ENCODE measurements at regions not wholly inside any gene's neighbourhood (a gene's known extent, or its start where the extent isn't known, plus 50 kb on each side); places are given as distances from the start of the nearest gene placed in this dataset.

DNA sequence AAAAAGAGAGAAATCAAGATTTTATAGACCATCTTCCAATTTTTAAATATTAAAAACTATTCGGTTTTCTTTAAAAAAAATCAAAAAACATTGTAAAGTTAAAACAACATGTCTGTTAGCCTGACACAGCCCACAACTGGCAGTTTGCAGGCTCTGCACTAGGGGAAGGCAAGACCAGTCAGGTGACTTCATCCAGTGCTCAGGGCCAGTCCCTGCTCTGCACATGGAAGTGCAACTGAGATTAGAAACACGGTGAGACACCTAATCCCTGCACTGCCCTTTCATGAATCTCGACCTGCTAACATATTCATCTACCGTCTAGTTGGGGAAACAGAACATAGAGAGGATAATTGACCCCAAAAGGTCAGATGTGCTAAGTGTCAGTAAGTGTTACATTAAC, 135.2 kb downstream of the BARD1 start:
- TF ChIP-seq, protein P1, sequence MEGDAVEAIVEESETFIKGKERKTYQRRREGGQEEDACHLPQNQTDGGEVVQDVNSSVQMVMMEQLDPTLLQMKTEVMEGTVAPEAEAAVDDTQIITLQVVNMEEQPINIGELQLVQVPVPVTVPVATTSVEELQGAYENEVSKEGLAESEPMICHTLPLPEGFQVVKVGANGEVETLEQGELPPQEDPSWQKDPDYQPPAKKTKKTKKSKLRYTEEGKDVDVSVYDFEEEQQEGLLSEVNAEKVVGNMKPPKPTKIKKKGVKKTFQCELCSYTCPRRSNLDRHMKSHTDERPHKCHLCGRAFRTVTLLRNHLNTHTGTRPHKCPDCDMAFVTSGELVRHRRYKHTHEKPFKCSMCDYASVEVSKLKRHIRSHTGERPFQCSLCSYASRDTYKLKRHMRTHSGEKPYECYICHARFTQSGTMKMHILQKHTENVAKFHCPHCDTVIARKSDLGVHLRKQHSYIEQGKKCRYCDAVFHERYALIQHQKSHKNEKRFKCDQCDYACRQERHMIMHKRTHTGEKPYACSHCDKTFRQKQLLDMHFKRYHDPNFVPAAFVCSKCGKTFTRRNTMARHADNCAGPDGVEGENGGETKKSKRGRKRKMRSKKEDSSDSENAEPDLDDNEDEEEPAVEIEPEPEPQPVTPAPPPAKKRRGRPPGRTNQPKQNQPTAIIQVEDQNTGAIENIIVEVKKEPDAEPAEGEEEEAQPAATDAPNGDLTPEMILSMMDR (IDR thresholded peaks at IDR 0.05; ENCODE audit: borderline replicate concordance, control extremely low read depth, extremely low read depth, insufficient read depth, missing control alignments) = no peak
- in situ Hi-C loops (cut with MboI; ENCODE audit: low sequenced_read_pairs, unreplicated experiment) = no loop called here
- DNase-seq (ENCODE audit: low spot score) = peak; percentile 27

DNA sequence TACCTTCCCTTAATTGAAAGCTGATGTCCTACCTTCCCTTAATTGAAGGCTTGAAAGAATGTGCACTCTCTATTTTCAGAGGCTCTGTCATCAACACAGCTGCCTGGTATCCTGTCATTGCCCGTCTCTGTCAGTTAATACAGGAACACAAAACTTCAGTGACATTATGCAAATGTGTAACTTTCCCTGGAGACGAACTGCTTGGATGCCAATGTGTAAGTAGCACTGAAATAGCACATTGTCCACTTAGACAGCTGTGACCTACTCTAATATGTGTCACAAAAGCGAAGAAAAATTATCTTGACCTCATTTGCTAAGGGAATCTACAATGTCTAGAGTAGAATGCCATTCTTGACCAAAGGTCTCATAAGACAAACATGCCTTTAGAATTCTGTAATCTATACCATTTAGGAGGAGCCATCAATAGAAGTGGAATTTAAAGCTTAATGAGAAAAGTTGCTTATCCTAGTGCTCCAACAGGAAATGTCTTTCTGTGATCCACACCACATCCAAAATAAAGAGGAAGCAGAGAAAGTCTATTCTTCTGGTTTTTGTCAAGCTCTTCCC, 138.1 kb downstream of the BARD1 start:
- TF ChIP-seq, protein P1 (IDR thresholded peaks at IDR 0.05; ENCODE audit: borderline replicate concordance, control extremely low read depth, extremely low read depth, insufficient read depth, missing control alignments) = no peak
- in situ Hi-C loops (cut with MboI; ENCODE audit: low sequenced_read_pairs, unreplicated experiment) = no loop called here
- no peak for DNase-seq (ENCODE audit: low spot score)

DNA sequence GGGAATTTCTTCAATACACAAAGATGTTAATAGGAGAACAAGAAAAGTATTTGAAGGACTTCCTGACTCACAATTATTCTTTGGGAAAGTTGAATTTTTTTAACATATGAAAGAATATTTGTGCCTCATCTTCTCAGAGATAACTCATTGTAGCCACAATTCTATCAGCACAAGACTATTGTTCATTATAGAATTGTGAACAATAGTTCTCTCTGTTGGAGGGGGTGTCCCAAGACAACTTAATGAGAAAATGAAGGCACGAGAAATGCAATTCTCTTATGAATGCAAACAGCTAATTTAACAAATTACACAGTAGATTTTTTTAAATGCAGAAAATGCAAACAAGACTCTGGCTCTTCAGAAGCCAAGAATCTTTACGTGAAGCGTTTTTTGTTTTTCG, 157.0 kb downstream of the BARD1 start:
- no peak for DNase-seq (ENCODE audit: low spot score)
- TF ChIP-seq, protein P1 (IDR thresholded peaks at IDR 0.05; ENCODE audit: borderline replicate concordance, control extremely low read depth, extremely low read depth, insufficient read depth, missing control alignments) = no peak
- in situ Hi-C loops (cut with MboI; ENCODE audit: low sequenced_read_pairs, unreplicated experiment) = no loop called here

DNA sequence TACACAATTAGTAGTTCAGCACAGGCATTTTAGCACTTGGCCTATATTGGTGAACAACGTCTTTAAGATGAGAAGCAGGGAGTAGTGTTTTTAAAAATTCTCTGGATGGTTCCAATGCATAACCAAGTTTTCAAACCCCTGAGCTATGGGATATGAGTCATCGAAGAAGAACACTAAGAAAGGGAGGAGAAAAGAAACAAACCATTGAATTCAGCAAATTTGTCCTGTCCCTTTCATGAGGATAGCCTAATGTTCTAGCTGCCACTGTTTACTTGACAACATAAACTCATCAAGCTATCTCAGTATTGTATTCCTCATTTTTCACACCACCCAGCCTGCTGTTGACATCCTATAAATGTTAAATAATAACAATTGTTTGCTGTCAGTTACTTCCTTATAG, 158.0 kb downstream of the BARD1 start:
- TF ChIP-seq, protein P1 (IDR thresholded peaks at IDR 0.05; ENCODE audit: borderline replicate concordance, control extremely low read depth, extremely low read depth, insufficient read depth, missing control alignments) = no peak
- in situ Hi-C loops (cut with MboI; ENCODE audit: low sequenced_read_pairs, unreplicated experiment) = no loop called here
- no peak for DNase-seq (ENCODE audit: low spot score)

DNA sequence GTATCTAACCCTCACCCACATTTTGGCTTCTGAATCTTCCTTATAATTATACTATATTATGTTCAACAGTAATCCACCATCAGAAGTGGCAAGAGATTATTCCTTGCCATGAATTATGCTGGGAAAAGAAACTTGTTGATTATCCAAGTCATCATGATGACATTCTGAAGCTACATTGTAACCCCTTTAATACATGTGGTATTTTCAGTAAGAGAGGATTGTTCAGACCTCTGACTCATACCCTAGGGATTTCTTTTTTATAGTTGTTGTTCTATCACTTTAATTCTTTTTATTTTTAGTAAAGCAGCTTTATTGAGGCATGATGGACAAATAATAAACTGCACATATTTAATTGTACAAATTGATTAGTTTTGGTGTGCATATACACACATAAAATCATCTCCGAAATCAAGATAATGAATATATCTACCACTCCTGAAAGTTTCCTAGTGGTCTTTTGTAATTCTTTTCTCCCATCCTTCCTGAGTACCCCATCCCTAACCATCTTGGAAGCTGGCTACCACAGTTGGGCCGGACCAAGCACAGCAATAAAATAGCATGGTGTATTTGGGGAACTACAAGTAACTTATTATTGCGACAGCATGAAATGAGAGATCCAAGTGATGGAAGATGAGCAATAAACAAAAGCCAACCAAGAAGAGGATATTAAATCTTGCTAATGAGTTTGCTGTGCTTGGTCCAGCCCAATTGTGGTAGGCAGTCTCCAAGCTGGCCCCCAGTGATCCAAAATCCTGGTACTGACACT, 159.9 kb downstream of the BARD1 start:
- in situ Hi-C loops (cut with MboI; ENCODE audit: low sequenced_read_pairs, unreplicated experiment) = no loop called here
- TF ChIP-seq, protein P1 (IDR thresholded peaks at IDR 0.05; ENCODE audit: borderline replicate concordance, control extremely low read depth, extremely low read depth, insufficient read depth, missing control alignments) = no peak
- no peak for DNase-seq (ENCODE audit: low spot score)

DNA sequence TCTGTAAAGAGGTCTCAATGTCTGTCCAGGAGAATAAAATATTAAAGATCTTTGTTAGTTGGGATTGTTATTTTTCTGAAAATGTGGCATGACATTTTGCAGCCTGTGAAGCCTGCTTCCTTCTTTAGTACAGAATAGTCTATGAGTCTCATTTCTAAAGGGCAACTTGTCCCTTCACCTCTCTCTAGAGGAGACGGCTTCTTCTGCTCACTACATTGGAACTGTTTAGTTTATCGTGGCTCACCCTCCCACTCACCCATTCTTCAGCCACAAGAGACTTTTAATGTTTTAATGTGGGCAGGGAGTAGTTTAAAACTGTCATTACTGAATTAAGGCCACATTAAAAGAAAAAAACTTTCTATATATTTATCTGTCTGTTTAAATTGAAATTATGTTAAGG, 161.0 kb downstream of the BARD1 start:
- TF ChIP-seq, protein P1 (IDR thresholded peaks at IDR 0.05; ENCODE audit: borderline replicate concordance, control extremely low read depth, extremely low read depth, insufficient read depth, missing control alignments) = no peak
- in situ Hi-C loops (cut with MboI; ENCODE audit: low sequenced_read_pairs, unreplicated experiment) = no loop called here
- no peak for DNase-seq (ENCODE audit: low spot score)
